ENCODE measurements at regions not wholly inside any gene's neighbourhood (a gene's known extent, or its start where the extent isn't known, plus 50 kb on each side); places are given as distances from the start of the nearest gene placed in this dataset.

GRCh38 chr6:81517455-81517854 is 235.0 kb downstream of the TENT5A start:
- TF ChIP-seq CTCF (conservative IDR thresholded peaks at IDR 0.05; ENCODE audit: low read length) (no peak), EZH2phosphoT487 (IDR thresholded peaks at IDR 0.05; ENCODE audit: borderline replicate concordance, low read depth, low read length) (no peak)
